HPDE6-E6E7 (cell line): ENCODE measurements at regions not wholly inside any gene's neighbourhood (a gene's known extent, or its start where the extent isn't known, plus 50 kb on each side); places are given as distances from the start of the nearest gene placed in this dataset.
A peak's percentile ranks its signal among the peaks of the same experiment; 100 is the strongest.

ENCODE experiments used
- DNase-seq: peaks from one replicate; pipeline ENCODE4 v3.0.0; 2011; ENCODE audit warnings: missing footprints; ENCODE audit errors: extremely low spot score

- no peak for DNase-seq
Observed at GRCh38 chr14:42241101-42241500, 634.4 kb downstream of the LRFN5 start.

GRCh38 chr14:42229976-42230375 lies 623.3 kb downstream of the LRFN5 start:
- DNase-seq = no peak

- DNase-seq = no peak
Observed at GRCh38 chr14:42229294-42229693, 622.6 kb downstream of the LRFN5 start.

GRCh38 chr14:42228611-42229010 lies 621.9 kb downstream of the LRFN5 start:
- DNase-seq = no peak

- DNase-seq = peak; percentile 35
Observed at GRCh38 chr14:42224053-42224888, 617.6 kb downstream of the LRFN5 start.

GRCh38 chr14:42222924-42223471 lies 616.3 kb downstream of the LRFN5 start:
- DNase-seq = no peak

GRCh38 chr14:42214981-42215491 lies 608.4 kb downstream of the LRFN5 start:
- peak; percentile 57 for DNase-seq

GRCh38 chr14:42200957-42201356 lies 594.3 kb downstream of the LRFN5 start:
- no peak for DNase-seq

GRCh38 chr14:42198010-42198409 lies 591.3 kb downstream of the LRFN5 start:
- DNase-seq = no peak

GRCh38 chr14:42192738-42193653 lies 586.3 kb downstream of the LRFN5 start:
- DNase-seq = peak; percentile 37

- DNase-seq = no peak
Observed at GRCh38 chr14:42190744-42191143, 584.1 kb downstream of the LRFN5 start.

- DNase-seq = no peak
Observed at GRCh38 chr14:42187846-42188245, 581.2 kb downstream of the LRFN5 start.

- no peak for DNase-seq
Observed at GRCh38 chr14:42185718-42186117, 579.0 kb downstream of the LRFN5 start.

GRCh38 chr14:42174357-42174756 lies 567.7 kb downstream of the LRFN5 start:
- no peak for DNase-seq

GRCh38 chr14:42173206-42173605 lies 566.5 kb downstream of the LRFN5 start:
- no peak for DNase-seq

- no peak for DNase-seq
Observed at GRCh38 chr14:42172304-42172703, 565.6 kb downstream of the LRFN5 start.

GRCh38 chr14:42163136-42163535 lies 556.5 kb downstream of the LRFN5 start:
- DNase-seq = no peak

- no peak for DNase-seq
Observed at GRCh38 chr14:42159138-42159537, 552.5 kb downstream of the LRFN5 start.

GRCh38 chr14:42149609-42150261 lies 543.1 kb downstream of the LRFN5 start:
- DNase-seq = no peak

GRCh38 chr14:42145766-42146165 lies 539.1 kb downstream of the LRFN5 start:
- DNase-seq = no peak

GRCh38 chr14:42143114-42143513 lies 536.4 kb downstream of the LRFN5 start:
- DNase-seq = no peak

GRCh38 chr14:42141328-42141727 lies 534.7 kb downstream of the LRFN5 start:
- DNase-seq = no peak
